ENCODE measurements at regions not wholly inside any gene's neighbourhood (a gene's known extent, or its start where the extent isn't known, plus 50 kb on each side); places are given as distances from the start of the nearest gene placed in this dataset.

DNA sequence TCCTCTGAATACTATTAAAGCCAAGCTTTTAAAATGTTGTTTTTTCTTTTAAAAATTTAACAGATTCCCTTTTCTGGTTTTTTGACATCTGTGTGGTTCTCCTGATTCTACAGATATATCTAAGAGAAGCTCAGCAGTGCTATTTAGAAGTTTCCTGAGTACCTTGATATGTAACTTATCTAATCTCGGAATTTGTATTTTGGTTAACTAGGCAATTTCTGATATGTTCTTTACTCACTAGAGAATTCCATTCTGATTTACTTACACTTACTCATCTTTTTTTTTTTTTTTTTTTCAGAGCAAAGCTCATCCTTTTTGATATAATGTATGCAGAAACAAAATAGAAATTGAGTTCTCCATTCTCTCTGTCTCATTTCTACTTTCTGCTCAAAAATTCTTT, 63.8 kb downstream of the PALS2 start:
- TF ChIP-seq, protein P1, sequence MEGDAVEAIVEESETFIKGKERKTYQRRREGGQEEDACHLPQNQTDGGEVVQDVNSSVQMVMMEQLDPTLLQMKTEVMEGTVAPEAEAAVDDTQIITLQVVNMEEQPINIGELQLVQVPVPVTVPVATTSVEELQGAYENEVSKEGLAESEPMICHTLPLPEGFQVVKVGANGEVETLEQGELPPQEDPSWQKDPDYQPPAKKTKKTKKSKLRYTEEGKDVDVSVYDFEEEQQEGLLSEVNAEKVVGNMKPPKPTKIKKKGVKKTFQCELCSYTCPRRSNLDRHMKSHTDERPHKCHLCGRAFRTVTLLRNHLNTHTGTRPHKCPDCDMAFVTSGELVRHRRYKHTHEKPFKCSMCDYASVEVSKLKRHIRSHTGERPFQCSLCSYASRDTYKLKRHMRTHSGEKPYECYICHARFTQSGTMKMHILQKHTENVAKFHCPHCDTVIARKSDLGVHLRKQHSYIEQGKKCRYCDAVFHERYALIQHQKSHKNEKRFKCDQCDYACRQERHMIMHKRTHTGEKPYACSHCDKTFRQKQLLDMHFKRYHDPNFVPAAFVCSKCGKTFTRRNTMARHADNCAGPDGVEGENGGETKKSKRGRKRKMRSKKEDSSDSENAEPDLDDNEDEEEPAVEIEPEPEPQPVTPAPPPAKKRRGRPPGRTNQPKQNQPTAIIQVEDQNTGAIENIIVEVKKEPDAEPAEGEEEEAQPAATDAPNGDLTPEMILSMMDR (IDR thresholded peaks at IDR 0.05 in 4 of 5, conservative IDR thresholded peaks at IDR 0.05 in 1 of 5) = no peak
- TF ChIP-seq POLR2A (IDR thresholded peaks at IDR 0.05) = no peak

All from gastrocnemius medialis (tissue), 4 donors.